NCI-H748 (cell line): ENCODE measurements at regions not wholly inside any gene's neighbourhood (a gene's known extent, or its start where the extent isn't known, plus 50 kb on each side); places are given as distances from the start of the nearest gene placed in this dataset.
"Not testable (repeated sequence)": the region's sequence is repeated elsewhere in the genome, so short reads cannot be mapped to it uniquely, and the experiment has no call there.

Source experiments
- DNase-seq: peaks from one replicate; lab custom pipeline; 2025; ENCODE audit not compliant: unreplicated experiment; lab: John Stamatoyannopoulos, UW

- DNase-seq: no peak
Measured at GRCh38 chr10:28434063-28434462, 98.9 kb upstream of the WAC start.

- no peak for DNase-seq
Measured at GRCh38 chr10:28442403-28442802, 90.5 kb upstream of the WAC start.

- DNase-seq: no peak
Measured at GRCh38 chr10:28444031-28444430, 88.9 kb upstream of the WAC start.

- DNase-seq: no peak
Measured at GRCh38 chr10:28445516-28445915, 87.4 kb upstream of the WAC start.

GRCh38 chr10:28449382-28449781 is 83.5 kb upstream of the WAC start:
- DNase-seq: no peak

- no peak for DNase-seq
Measured at GRCh38 chr10:28449926-28450325, 83.0 kb upstream of the WAC start.

GRCh38 chr10:28453926-28454325 is 79.0 kb upstream of the WAC start:
- DNase-seq: no peak

- DNase-seq: no peak
Measured at GRCh38 chr10:28457110-28457509, 75.8 kb upstream of the WAC start.

- DNase-seq: not testable (repeated sequence)
Measured at GRCh38 chr10:28457873-28458272, 75.0 kb upstream of the WAC start.

- no peak for DNase-seq
Measured at GRCh38 chr10:28459453-28460144, 73.3 kb upstream of the WAC start.

- DNase-seq: no peak
Measured at GRCh38 chr10:28463141-28463540, 69.8 kb upstream of the WAC start.

- no peak for DNase-seq
Measured at GRCh38 chr10:28463676-28464395, 69.1 kb upstream of the WAC start.

- no peak for DNase-seq
Measured at GRCh38 chr10:28467615-28468014, 65.3 kb upstream of the WAC start.

GRCh38 chr10:28468707-28469483 is 64.0 kb upstream of the WAC start:
- DNase-seq: no peak

- no peak for DNase-seq
Measured at GRCh38 chr10:28470873-28471651, 61.9 kb upstream of the WAC start.

- no peak for DNase-seq
Measured at GRCh38 chr10:28471652-28472050, 61.3 kb upstream of the WAC start.

GRCh38 chr10:28478646-28479045 is 54.3 kb upstream of the WAC start:
- DNase-seq: no peak

- DNase-seq: no peak
Measured at GRCh38 chr10:28479425-28479865, 53.5 kb upstream of the WAC start.

GRCh38 chr10:28479927-28480627 is 52.8 kb upstream of the WAC start:
- no peak for DNase-seq

GRCh38 chr10:28480628-28480965 is 52.3 kb upstream of the WAC start:
- no peak for DNase-seq

- not testable (repeated sequence) for DNase-seq
Measured at GRCh38 chr10:28481346-28481745, 51.6 kb upstream of the WAC start.
